ENCODE measurements at regions not wholly inside any gene's neighbourhood (a gene's known extent, or its start where the extent isn't known, plus 50 kb on each side); places are given as distances from the start of the nearest gene placed in this dataset.

- no peak for DNase-seq
Observed at GRCh38 chr5:74059706-74060105, 433.7 kb downstream of the ARHGEF28 start.

GRCh38 chr5:74056789-74057164, 430.8 kb downstream of the ARHGEF28 start:
- H3K27ac ChIP-seq: no peak overlapping the region
- DNase-seq: no peak
- intact Hi-C loops (cut with DNase I): no loop called here

More at GRCh38 chr5:74059706-74060105, 433.7 kb downstream of the ARHGEF28 start:
- Histone ChIP-seq H3K27me3 (no peaks in the 10 kb centered on the region), H3K9me3 (no peaks in the 10 kb centered on the region), H3K4me1 (ENCODE audit: insufficient read depth) (peaks cover 16% of the 10 kb centered on the region), H3K27ac (no peak overlapping the region), H3K4me3 (no peak overlapping the region), H3K36me3 (no peaks in the 10 kb centered on the region)
- WGBS, 3 donors: 68 to 76% (median 71%) methylated on average over 1 of the region's 1 CpG
- TF ChIP-seq CTCF (IDR thresholded peaks at IDR 0.05): no peak
- no peak for TF ChIP-seq POLR2A (IDR thresholded peaks at IDR 0.05)
- no peak for TF ChIP-seq EP300 (IDR thresholded peaks at IDR 0.05)
- intact Hi-C loops (cut with DNase I): no loop called here

GRCh38 chr5:74056107-74056788, 430.3 kb downstream of the ARHGEF28 start:
- Histone ChIP-seq H3K4me3 (no peak overlapping the region), H3K36me3 (no peaks in the 10 kb centered on the region), H3K9me3 (no peaks in the 10 kb centered on the region), H3K4me1 (ENCODE audit: insufficient read depth) (peaks cover 16% of the 10 kb centered on the region), H3K27me3 (no peaks in the 10 kb centered on the region), H3K27ac (peak overlapping the region in 1 of 2 donors; percentile 68)
- TF ChIP-seq EP300 (IDR thresholded peaks at IDR 0.05) (no peak), POLR2A (IDR thresholded peaks at IDR 0.05) (no peak), CTCF (IDR thresholded peaks at IDR 0.05) (no peak)
- intact Hi-C loops (cut with DNase I): no loop called here
- no peak for DNase-seq
- WGBS, 3 donors: 29 to 40% (median 32%) methylated on average over 7 of the region's 7 CpGs

More at GRCh38 chr5:74056789-74057164, 430.8 kb downstream of the ARHGEF28 start:
- Histone ChIP-seq H3K4me3 (no peak overlapping the region), H3K27me3 (no peaks in the 10 kb centered on the region), H3K4me1 (ENCODE audit: insufficient read depth) (peaks cover 18% of the 10 kb centered on the region), H3K9me3 (no peaks in the 10 kb centered on the region), H3K36me3 (no peaks in the 10 kb centered on the region)
- TF ChIP-seq CTCF (IDR thresholded peaks at IDR 0.05) (no peak), EP300 (IDR thresholded peaks at IDR 0.05) (no peak), POLR2A (IDR thresholded peaks at IDR 0.05) (no peak)

GRCh38 chr5:74055486-74056106, 429.6 kb downstream of the ARHGEF28 start:
- DNase-seq: no peak
- intact Hi-C loops (cut with DNase I): no loop called here
- WGBS, 3 donors: 35 to 40% (median 39%) methylated on average over 7 of the region's 7 CpGs
- no peak overlapping the region for H3K4me3 ChIP-seq
- peaks cover 13% of the 10 kb centered on the region for H3K4me1 ChIP-seq (ENCODE audit: insufficient read depth)
- TF ChIP-seq EP300 (IDR thresholded peaks at IDR 0.05): no peak
- no peak for TF ChIP-seq POLR2A (IDR thresholded peaks at IDR 0.05)
- no peak for TF ChIP-seq CTCF (IDR thresholded peaks at IDR 0.05)
- no peaks in the 10 kb centered on the region for H3K36me3 ChIP-seq
- H3K27me3 ChIP-seq: no peaks in the 10 kb centered on the region
- peak overlapping the region in 1 of 2 donors; percentile 68 for H3K27ac ChIP-seq
- no peaks in the 10 kb centered on the region for H3K9me3 ChIP-seq

Measured in ovary (tissue), 7 donors.